ENCODE measurements at regions not wholly inside any gene's neighbourhood (a gene's known extent, or its start where the extent isn't known, plus 50 kb on each side); places are given as distances from the start of the nearest gene placed in this dataset.

- TF ChIP-seq, protein P1, sequence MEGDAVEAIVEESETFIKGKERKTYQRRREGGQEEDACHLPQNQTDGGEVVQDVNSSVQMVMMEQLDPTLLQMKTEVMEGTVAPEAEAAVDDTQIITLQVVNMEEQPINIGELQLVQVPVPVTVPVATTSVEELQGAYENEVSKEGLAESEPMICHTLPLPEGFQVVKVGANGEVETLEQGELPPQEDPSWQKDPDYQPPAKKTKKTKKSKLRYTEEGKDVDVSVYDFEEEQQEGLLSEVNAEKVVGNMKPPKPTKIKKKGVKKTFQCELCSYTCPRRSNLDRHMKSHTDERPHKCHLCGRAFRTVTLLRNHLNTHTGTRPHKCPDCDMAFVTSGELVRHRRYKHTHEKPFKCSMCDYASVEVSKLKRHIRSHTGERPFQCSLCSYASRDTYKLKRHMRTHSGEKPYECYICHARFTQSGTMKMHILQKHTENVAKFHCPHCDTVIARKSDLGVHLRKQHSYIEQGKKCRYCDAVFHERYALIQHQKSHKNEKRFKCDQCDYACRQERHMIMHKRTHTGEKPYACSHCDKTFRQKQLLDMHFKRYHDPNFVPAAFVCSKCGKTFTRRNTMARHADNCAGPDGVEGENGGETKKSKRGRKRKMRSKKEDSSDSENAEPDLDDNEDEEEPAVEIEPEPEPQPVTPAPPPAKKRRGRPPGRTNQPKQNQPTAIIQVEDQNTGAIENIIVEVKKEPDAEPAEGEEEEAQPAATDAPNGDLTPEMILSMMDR (IDR thresholded peaks at IDR 0.05), result no peak
- no peak for TF ChIP-seq EP300 (IDR thresholded peaks at IDR 0.05)
Measured at GRCh38 chr4:74663631-74664030, 130.7 kb downstream of the BTC start.

All from gastroesophageal sphincter (tissue), 3 donors.